GM21423 (cell line): ENCODE measurements at regions not wholly inside any gene's neighbourhood (a gene's known extent, or its start where the extent isn't known, plus 50 kb on each side); places are given as distances from the start of the nearest gene placed in this dataset.

ENCODE experiments used
- ATAC-seq: cut with Tn5 transposase; IDR thresholded peaks from one replicate; pipeline ENCODE4 v1.9.1; 2021; ENCODE audit warnings: mild to moderate bottlenecking, moderate library complexity; ENCODE audit not compliant: unreplicated experiment

GRCh38 chr7:41536873-41537665 lies 165.8 kb downstream of the INHBA start:
- no peak for ATAC-seq

- ATAC-seq: no peak
Measured at GRCh38 chr7:41536122-41536872, 166.6 kb downstream of the INHBA start.

GRCh38 chr7:41529831-41530230 lies 173.1 kb downstream of the INHBA start:
- ATAC-seq: no peak

GRCh38 chr7:41524876-41525275 lies 178.0 kb downstream of the INHBA start:
- ATAC-seq: no peak

- no peak for ATAC-seq
Measured at GRCh38 chr7:41520445-41520844, 182.4 kb downstream of the INHBA start.

GRCh38 chr7:41517771-41518170 lies 185.1 kb downstream of the INHBA start:
- no peak for ATAC-seq

- no peak for ATAC-seq
Measured at GRCh38 chr7:41508755-41509154, 194.1 kb downstream of the INHBA start.

GRCh38 chr7:41507686-41508268 lies 195.1 kb downstream of the INHBA start:
- ATAC-seq: no peak

GRCh38 chr7:41504214-41504980 lies 198.5 kb downstream of the INHBA start:
- ATAC-seq: no peak

- ATAC-seq: no peak
Measured at GRCh38 chr7:41503438-41503837, 199.5 kb downstream of the INHBA start.

- ATAC-seq: no peak
Measured at GRCh38 chr7:41501466-41501865, 201.4 kb downstream of the INHBA start.

- no peak for ATAC-seq
Measured at GRCh38 chr7:41501006-41501405, 201.9 kb downstream of the INHBA start.

GRCh38 chr7:41492603-41493002 lies 210.3 kb downstream of the INHBA start:
- no peak for ATAC-seq

GRCh38 chr7:41491883-41492471 lies 210.9 kb downstream of the INHBA start:
- no peak for ATAC-seq

- no peak for ATAC-seq
Measured at GRCh38 chr7:41491308-41491707, 211.6 kb downstream of the INHBA start.

- ATAC-seq: no peak
Measured at GRCh38 chr7:41489885-41490284, 213.0 kb downstream of the INHBA start.

GRCh38 chr7:41487229-41487940 lies 215.5 kb downstream of the INHBA start:
- ATAC-seq: no peak

GRCh38 chr7:41481353-41481752 lies 221.5 kb downstream of the INHBA start:
- ATAC-seq: no peak

- no peak for ATAC-seq
Measured at GRCh38 chr7:41478187-41478586, 224.7 kb downstream of the INHBA start.

GRCh38 chr7:41476460-41476803 lies 226.5 kb downstream of the INHBA start:
- no peak for ATAC-seq
